ENCODE measurements at regions not wholly inside any gene's neighbourhood (a gene's known extent, or its start where the extent isn't known, plus 50 kb on each side); places are given as distances from the start of the nearest gene placed in this dataset.
"Not testable (repeated sequence)": the region's sequence is repeated elsewhere in the genome, so short reads cannot be mapped to it uniquely, and the experiment has no call there.

- TF ChIP-seq CTCF (IDR thresholded peaks at IDR 0.05; ENCODE audit: control insufficient read depth, insufficient read depth, low read depth, low read length, missing control alignments), result no peak
- no peak overlapping the region for H3K4me3 ChIP-seq (ENCODE audit: control insufficient read depth, low read depth, low read length)
- no peak for DNase-seq (ENCODE audit: low read depth)
Observed at GRCh38 chr17:63086483-63087185, 120.6 kb downstream of the TANC2 start.

GRCh38 chr17:63090358-63091114, 124.5 kb downstream of the TANC2 start:
- DNase-seq (ENCODE audit: low read depth); H3K4me3 ChIP-seq (ENCODE audit: control insufficient read depth, low read depth, low read length): not testable (repeated sequence)

DNA sequence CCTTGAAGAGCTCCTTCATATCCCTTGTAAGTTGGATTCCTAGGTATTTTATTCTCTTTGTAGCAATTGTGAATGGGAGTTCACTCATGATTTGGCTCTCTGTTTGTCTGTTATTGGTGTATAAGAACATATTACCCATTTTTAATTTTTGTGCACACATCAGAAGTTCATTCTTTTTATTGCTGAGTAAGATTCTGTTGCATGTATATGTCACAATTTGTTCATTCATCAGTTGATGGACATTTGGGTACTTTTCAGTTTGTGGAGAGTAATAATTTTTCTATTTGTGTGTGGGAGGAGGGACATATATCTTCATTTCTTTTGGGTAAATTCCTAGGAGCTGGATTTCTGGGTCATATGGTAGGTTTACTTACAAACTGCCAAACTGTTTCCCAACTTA, 125.9 kb downstream of the TANC2 start:
- DNase-seq (ENCODE audit: low read depth); H3K4me3 ChIP-seq (ENCODE audit: control insufficient read depth, low read depth, low read length): not testable (repeated sequence)

GRCh38 chr17:63094631-63095030, 128.6 kb downstream of the TANC2 start:
- no peak overlapping the region for H3K4me3 ChIP-seq (ENCODE audit: control insufficient read depth, low read depth, low read length)
- TF ChIP-seq CTCF (IDR thresholded peaks at IDR 0.05; ENCODE audit: control insufficient read depth, insufficient read depth, low read depth, low read length, missing control alignments), result no peak
- DNase-seq (ENCODE audit: low read depth), result no peak

GRCh38 chr17:63095459-63095858, 129.4 kb downstream of the TANC2 start:
- no peak for TF ChIP-seq CTCF (IDR thresholded peaks at IDR 0.05; ENCODE audit: control insufficient read depth, insufficient read depth, low read depth, low read length, missing control alignments)
- no peak for DNase-seq (ENCODE audit: low read depth)
- H3K4me3 ChIP-seq (ENCODE audit: control insufficient read depth, low read depth, low read length), result no peak overlapping the region

DNA sequence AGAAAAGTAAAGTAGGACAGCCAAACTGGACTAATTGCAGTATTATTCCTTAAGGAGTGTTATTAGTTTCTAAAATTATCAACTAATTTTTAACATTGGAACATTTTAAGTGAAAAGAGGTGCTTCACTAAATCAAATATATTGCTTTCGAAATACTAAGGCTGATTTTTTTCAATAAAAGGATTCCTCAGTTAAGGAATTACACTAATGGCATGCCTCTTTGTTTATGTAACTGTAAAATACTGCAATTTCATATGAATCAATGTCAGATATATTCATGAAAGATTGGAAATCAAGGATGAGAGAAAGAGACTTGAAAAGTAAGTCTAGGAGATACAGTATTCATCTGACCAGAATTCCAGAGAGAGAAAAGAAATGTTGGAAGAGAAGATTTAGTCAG, 129.8 kb downstream of the TANC2 start:
- no peak overlapping the region for H3K4me3 ChIP-seq (ENCODE audit: control insufficient read depth, low read depth, low read length)
- DNase-seq (ENCODE audit: low read depth), result no peak
- TF ChIP-seq CTCF (IDR thresholded peaks at IDR 0.05; ENCODE audit: control insufficient read depth, insufficient read depth, low read depth, low read length, missing control alignments), result no peak

DNA sequence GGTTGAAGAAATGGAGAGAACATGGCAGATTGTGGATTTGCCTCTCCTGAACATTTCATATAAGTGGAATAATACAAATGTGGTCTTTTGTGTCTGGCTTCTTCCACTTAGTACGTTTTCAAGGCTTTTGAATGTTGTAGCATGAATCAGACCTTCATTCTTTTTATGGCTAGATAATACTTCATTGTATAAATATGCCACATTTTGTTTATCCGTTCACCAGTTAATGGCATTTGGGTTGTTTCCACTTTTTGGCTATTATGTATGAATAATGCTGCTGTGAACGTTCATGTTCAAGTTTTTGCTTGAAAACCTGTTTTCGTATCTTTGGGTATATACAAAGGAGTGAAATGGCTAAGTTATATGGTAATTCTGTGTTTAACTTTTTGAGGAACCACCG, 130.4 kb downstream of the TANC2 start:
- peak; percentile 40 for DNase-seq (ENCODE audit: low read depth)
- no peak for TF ChIP-seq CTCF (IDR thresholded peaks at IDR 0.05; ENCODE audit: control insufficient read depth, insufficient read depth, low read depth, low read length, missing control alignments)
- H3K4me3 ChIP-seq (ENCODE audit: control insufficient read depth, low read depth, low read length), result no peak overlapping the region

All from AG09309 (cell line).